HG03103 (cell line): ENCODE measurements at regions not wholly inside any gene's neighbourhood (a gene's known extent, or its start where the extent isn't known, plus 50 kb on each side); places are given as distances from the start of the nearest gene placed in this dataset.
A peak's percentile ranks its signal among the peaks of the same experiment; 100 is the strongest.
"Not testable (repeated sequence)": the region's sequence is repeated elsewhere in the genome, so short reads cannot be mapped to it uniquely, and the experiment has no call there.

Experiments used
- ATAC-seq: cut with Tn5 transposase; IDR thresholded peaks from one replicate; pipeline ENCODE4 v1.9.1; 2021; ENCODE audit warnings: low read depth; ENCODE audit not compliant: unreplicated experiment

GRCh38 chr6:168919470-168920179 is 334.0 kb downstream of the THBS2 start:
- ATAC-seq, result no peak

DNA sequence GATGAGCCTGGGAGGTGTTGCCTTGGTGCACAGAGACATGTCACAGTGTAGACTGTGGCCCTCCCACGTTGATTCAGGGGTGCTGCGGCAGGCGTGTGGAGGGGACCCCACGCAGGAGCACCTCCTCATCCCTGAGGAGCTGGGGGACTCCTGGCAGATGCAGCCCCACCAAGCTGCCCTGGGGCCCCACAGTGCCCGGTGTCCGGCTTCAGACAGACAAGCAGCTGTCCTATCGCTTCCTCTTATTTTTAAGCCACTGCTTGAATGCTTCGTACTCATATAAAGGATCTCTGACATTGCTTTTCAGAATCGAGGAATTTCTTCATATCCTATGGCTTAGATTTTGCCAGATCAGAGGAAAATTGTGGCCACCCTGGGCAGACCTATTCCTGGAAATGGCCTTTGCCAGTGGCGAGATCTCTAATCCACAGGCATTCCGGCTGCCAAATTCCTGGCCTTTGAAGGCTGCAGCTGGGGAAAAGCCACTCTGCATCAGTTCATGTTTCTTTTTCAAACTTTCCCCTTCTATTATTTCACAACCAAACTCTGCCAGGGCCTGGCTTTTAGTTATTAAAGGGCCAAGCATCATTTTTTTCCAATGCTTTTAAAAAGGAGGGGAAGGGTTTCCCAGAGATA is 337.0 kb downstream of the THBS2 start:
- no peak for ATAC-seq

- no peak for ATAC-seq
Measured at GRCh38 chr6:168915855-168916254, 337.8 kb downstream of the THBS2 start.

DNA sequence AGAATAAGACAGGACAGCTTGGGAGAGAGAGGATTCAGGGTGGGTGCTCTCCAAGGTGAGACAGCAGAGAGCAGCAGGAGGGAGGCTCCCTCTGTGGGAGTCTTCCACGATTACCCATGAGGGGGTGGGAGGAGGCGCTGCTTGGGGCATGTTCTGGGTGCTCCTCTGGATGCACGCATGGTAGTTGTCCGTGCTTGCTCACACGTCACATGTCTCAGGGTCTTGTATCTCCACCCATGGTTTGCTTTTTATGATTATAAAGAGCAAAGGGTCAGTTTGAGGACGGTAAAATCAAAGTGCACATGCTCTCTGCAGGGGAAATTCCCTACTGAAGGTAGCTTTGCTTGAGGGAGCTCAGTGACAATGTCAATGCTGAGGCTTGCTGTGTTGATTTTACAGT is 338.4 kb downstream of the THBS2 start:
- ATAC-seq, result no peak

GRCh38 chr6:168913866-168914469 is 339.7 kb downstream of the THBS2 start:
- ATAC-seq, result no peak

GRCh38 chr6:168913231-168913865 is 340.3 kb downstream of the THBS2 start:
- not testable (repeated sequence) for ATAC-seq

DNA sequence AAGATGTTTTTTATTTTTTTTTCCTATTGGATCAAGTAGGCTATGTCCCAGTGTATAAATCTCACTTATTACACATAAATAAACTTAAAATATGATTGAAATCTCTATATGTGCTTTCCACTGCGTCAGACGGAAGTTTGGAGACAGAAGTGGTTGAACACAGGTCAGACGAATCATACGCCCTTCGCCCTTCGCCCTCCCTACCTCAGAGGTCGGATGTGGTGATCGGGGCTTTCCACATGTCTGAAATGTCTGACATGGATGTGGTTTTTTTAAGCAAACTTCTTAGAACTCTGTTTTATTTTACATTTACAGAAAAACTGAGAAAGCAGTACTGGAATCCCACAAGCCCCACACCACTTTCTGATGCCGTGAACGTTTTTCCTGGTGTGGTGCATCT is 344.4 kb downstream of the THBS2 start:
- no peak for ATAC-seq

DNA sequence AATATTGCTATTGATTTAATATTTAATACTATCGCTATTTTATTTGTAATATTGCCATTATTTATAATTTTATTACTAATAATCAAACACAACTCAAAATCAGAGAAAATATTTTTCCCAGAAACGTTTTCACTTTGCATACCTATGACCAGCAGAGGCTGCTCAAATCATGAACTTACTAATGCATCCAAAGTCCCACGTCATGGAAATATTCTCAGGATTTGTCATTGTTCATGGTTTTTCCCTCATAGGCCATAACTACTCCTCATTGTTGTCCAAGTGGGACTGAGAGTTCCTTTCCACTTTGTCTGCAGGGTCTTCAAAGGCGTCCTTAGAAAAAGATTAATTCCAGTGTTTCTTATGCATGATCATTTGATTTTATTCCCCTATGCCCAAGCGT is 344.8 kb downstream of the THBS2 start:
- no peak for ATAC-seq

GRCh38 chr6:168908166-168908565 is 345.5 kb downstream of the THBS2 start:
- ATAC-seq, result no peak

- ATAC-seq, result no peak
Measured at GRCh38 chr6:168906391-168906790, 347.3 kb downstream of the THBS2 start.

DNA sequence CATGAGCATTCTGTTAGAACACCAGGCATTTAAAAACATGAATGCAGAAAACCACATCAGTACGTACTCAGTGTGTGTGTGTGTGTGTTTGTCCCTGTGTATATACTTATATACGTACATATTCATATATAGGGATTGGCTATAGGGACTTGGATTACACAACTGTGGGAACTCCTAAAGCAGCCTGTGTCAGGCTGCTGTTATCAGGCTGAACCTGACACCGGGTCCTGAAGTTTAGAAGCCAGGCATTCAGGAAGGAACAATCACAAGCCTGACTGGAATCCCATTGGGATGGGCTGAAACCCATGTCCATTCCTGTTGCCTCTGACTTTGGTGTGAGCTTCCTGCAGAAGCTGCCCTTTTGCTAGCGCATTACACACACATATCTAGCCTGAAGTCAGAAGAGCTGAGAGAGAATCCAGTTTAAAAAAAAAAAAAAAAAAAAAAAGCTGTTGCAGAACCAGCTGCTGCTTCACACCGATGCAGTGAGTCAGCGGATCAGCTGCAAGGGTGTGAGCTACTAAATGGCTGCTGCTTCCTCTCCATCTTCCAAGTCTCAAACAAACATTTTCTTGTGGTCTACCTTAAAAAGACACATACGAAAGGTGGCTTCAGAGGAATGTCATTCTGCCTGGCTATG is 348.1 kb downstream of the THBS2 start:
- no peak for ATAC-seq

- ATAC-seq, result no peak
Measured at GRCh38 chr6:168903613-168904345, 349.9 kb downstream of the THBS2 start.

DNA sequence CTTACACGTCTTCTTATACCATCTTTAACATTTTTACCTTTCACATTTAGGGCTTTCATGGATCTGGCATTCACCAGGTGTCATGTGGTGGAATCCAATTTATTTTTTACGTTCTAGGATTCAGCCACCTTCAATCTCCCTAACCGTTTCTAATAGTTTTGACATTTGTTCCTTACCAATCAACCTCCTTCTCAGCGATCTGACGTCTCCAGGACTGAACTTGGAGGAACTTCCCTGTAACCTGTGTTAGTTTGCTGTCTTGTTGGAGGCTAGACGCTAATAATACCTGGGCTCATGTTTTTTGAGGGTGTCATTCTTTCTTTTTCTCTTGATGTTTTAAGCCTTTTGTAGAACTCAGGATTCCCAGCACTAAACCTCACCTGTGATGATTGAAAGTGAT is 351.6 kb downstream of the THBS2 start:
- ATAC-seq, result no peak

DNA sequence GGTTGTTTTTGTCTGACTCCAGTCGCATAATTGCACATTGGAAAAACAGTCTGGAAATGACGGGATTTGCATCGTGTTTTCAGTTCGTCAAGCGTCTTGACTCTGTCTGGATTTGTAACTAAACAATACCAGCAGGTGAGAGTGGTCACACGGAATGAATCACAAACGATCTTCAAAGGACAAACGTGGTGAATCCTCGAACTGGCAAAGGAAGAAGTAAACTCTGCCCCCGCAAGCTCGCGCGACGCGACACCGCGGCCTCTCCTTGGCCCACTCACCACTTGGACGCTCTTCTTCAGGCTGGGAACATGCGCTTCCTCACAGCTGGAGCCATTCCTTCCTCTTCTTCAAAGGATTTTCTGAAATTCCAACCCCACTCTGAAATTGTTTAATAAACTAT is 352.6 kb downstream of the THBS2 start:
- no peak for ATAC-seq

GRCh38 chr6:168896321-168896720 is 357.3 kb downstream of the THBS2 start:
- ATAC-seq, result no peak

- ATAC-seq, result peak; percentile 99
Measured at GRCh38 chr6:168895102-168895812, 358.4 kb downstream of the THBS2 start.

- no peak for ATAC-seq
Measured at GRCh38 chr6:168892031-168892430, 361.6 kb downstream of the THBS2 start.

DNA sequence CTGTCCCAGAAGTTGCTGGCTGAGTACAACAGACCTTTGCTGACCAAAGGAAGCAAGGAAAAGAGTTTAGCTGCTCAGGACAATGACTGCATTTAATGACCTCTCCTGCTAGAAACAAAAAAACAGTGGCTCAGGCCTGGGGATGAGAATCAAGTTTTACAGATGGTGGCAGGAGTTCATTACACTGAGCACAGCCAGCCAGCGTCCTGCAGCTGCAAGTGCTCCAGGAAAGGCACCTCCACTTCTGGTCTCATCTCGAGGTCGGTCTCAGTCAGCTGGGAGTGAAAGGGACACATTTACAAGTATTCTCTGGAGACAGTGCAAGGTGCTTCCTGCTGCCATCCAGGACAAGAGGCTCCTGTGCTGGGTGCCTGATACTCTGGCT is 362.7 kb downstream of the THBS2 start:
- ATAC-seq, result no peak

DNA sequence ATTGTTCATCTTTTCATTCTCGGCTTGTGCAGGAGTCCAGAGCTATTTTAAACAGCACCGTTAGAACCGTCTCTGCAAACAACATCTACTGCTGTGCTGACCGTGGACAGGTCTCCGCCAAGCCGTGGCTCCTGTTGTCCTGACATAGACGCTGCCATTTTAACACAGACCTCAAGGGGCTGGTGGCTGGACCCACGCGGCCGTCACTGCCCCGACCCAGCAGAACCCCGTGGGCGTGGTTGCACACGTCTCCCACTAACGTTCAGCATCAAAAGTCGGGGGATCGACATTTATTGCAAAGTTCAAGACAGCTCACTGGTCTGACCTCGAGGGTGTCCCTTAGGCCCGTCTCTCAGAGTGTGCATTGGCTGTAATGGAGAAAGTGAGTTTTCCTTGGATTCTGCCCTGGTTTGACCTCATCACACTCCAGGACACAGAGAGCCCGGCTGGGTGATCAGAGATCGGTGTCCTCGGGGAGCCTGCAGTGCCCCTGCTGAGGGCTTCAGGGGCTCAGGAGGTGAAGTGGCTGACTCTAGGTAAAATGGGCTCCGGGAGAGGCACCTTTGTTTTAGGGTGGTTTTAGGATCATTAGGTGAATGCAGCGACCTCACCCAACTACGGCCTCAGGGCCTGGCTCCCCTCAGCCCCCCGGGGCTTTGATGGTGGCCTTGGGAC is 363.2 kb downstream of the THBS2 start:
- no peak for ATAC-seq
